Stimulated activated CD4-positive, alpha-beta T cell treated with anti-CD3 and anti-CD28 coated beads, TNF-alpha, amount 100 ng/mL, for 48 hours (primary cell): ENCODE measurements at regions not wholly inside any gene's neighbourhood (a gene's known extent, or its start where the extent isn't known, plus 50 kb on each side); places are given as distances from the start of the nearest gene placed in this dataset.
"Not testable (repeated sequence)": the region's sequence is repeated elsewhere in the genome, so short reads cannot be mapped to it uniquely, and the experiment has no call there.

ENCODE experiments used
- DNase-seq, 3 donors: peaks; one replicate each; pipeline ENCODE4 v3.0.0-alpha.2; 2020; ENCODE audit warnings: low read depth in 3 of 3

DNA sequence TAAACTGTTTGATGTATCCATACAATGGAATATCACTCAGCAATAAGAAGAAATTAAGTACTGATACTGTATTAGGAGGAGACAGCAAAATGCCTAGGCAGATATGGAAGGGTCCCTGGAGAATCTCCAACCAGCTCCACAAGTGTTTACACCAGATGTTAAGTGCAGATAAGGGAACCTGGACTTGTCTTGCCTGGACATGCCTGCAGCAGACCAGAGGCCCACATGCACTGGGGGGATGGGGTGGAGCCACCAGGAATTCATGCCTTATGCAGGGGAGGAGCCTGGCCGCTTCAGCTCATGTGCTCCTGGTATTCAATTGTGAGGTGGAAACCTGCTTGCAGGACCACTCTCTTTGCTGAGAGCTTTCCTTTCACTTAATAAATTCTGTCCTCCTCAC lies 287.6 kb downstream of the LIPI start:
- DNase-seq: not testable (repeated sequence)

DNA sequence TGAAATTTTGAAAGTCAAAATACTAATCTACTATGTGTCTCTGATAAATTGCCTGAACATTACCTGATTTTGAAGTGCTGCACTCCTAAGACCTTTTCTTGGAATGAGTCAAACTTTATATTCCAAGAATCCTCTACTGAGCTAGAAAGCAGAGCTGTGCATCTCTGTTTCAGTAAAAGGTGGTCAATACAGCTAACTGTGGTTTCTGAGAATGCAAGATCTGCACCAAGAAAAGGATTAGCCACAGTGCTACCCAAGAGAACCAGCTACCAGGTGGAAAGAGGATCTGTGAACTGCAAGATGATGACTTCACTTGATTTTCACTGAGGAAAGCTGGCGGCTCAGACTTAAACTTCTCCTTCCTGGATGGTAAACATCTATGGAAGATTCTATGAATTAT lies 289.3 kb downstream of the LIPI start:
- not testable (repeated sequence) for DNase-seq

DNA sequence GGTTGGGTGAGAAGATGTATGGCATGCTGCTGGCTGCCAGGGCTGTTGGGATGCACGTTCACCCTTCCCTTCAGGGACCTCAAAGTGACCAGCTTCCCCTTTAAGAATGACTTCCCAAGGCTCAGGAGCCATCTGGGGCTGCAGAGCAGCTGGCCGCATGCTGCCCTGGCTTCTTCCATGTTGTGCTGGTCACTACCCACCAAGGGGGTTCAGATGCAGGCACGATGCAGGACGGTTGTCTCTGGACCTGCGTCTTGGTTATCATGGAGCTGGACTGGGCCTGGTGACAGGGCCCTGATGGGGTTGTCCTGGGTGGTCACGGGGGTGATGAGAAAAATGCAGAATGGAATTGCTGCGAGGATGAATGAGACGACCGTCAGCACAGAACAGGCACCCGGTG lies 297.8 kb downstream of the POTED start:
- not testable (repeated sequence) for DNase-seq

DNA sequence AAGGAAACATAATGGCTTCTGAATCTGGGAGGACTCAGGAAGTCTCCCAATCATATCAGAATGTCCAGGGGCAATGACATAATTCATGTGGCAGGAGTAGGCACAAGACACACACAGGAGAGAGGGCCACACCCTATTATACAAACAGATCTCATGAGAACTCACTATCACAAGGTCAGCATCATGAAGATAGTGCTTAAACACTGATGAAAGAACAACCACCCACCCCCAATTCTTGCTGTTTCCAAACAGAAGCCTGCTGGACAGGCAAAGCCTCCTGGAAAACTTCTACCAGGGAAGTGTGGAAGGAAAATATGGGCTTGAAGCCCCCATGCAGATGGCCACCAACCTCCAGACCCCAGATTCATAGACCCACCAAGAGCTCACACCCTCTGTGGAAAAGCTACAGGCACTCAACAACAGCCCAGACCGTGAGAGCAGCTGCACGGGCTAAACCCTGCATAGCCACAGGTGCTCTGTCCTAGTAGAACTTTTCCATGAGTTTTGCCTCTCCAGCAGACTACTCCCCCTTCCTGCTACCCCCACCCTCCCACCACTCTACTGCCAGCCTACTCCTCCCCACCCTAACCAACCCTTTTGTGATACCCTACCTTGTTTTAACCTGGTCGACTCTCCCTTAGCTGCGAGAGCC lies 287.1 kb downstream of the POTED start:
- DNase-seq: not testable (repeated sequence)

DNA sequence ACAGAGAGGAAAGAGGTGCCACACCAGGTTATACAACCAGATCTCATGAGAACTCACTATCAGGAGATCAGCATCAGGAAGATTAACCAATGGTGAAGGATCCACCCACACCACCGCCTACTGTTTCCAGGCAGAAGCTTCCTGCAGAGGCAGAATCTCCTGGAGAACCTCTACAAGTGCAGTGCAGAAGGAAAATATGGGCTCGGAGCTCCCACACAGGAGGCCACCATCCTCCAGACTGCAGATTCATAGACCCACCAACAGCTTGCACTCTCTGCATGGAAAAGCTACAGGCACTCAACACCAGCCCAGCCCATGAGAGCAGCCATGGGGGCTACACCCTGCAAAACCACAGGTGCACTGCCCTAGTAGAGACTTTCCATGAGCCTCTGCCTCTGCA lies 284.0 kb downstream of the POTED start:
- not testable (repeated sequence) for DNase-seq

DNA sequence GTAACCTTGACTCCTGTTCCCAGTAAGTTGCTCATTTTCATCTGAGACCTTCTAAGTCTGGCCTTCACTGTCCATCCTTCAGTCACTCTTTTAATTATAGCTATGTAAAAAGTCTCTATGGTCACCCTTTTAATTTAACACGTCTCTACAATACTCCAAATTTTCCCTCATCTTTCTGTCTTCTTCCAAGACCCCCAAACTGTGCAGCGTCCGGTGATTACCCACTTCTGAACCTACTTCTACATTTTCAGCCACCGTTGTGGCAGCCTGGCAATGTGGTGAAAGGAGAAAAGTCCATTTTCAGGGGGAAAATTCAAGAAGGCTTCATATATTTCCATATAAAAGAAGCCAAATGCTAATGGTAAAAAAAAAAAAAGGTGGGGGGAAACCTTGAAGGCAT lies 283.4 kb downstream of the POTED start:
- not testable (repeated sequence) for DNase-seq

DNA sequence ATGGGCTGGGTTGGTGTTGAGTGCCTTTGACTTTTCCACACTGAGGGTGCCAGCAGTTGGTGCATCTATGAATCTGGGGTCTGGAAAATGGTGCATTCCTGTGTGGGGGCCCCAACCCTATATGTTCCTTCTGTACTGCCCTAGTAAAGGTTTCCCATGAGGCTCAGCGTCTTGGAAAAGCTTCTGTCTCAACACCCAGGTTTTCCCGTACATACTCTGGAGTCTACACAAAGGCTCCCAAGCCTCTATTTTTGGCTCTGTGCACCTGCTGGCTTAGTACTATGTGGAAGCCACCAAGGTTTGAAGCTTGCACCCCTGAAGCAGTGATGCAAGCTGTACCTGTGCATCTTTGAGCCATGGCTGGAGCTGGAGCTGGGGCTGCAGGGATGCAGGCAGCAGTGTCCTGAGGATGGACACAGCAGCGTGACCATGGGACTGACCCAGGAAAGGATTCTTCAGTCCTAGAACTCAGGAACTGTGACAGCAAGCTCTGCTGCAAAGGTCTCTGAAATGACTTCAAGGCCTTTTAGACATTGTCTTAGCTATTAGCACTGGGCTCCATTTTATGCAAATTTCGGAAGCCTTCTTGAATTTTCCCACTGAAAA lies 282.7 kb downstream of the POTED start:
- not testable (repeated sequence) for DNase-seq

DNA sequence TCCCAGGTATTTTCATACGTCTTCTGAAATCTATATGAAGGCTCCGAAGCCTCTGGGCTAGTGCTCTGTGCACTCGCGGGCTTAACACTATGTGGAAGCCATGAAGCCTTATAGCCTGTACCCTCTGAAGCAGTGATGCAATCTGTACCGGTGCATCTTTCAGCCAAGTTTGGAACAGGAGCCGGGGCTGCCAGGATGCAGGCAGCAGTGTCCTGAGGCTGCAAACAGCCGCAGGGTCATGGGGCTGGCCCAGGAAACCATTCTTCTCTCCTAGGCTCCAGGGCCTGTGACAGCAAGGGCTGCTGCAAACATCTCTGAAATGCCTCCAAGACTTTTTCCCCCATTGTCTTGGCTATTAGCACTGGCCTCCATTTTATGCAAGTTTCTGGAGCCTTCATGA lies 279.6 kb downstream of the POTED start:
- DNase-seq: not testable (repeated sequence)

DNA sequence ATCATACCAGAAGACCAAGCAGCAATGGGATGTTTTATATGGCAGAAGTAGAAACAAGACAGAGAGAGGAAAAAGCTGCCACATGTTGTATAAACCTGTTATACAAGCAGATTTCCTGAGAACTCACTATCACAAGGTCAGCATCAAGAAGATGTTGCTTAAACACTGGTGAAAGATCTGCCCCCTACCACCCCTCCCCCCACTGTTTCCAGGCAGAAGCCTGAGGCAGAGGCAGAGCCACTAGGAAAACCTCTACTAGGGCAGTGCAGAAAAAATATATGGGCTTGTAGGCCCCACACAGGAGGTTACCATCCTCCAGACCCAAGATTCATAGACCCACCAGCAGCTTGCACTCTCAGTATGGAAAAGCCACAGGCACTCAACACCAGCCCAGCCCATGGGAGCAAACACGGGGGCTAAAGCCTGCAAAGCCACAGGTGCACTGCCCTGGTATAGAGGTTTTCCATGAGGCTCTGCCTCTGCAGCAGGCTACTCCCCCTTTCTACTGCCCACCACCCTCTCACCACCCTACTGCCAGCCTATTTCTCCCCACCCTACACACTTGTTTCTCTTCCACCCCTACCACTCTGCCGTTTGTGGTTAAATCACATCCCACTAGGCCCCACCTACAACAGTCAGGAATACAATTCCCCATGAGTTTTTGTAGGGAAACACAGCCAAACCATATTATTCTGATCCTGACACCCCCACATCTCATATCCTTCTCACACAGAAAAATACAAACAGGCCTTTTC lies 274.2 kb downstream of the POTED start:
- not testable (repeated sequence) for DNase-seq

DNA sequence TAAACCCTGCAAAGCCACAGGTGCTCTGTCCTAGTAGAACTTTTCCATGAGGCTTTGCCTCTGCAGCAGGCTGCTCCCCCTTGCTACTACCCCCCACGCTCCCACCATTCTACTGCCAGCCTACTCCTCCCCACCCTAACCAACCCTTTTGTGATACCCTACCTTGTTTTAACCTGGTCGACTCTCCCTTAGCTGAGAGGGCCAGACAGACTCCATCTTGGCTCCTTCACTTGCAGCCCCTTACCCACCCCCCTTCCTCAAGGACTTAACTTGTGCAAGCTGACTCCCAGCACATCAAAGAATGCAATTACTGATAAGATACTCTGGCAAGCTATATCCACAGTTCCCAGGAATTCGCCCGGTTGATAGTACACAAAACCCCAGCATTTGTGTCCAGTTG lies 267.9 kb downstream of the POTED start:
- DNase-seq: not testable (repeated sequence)

DNA sequence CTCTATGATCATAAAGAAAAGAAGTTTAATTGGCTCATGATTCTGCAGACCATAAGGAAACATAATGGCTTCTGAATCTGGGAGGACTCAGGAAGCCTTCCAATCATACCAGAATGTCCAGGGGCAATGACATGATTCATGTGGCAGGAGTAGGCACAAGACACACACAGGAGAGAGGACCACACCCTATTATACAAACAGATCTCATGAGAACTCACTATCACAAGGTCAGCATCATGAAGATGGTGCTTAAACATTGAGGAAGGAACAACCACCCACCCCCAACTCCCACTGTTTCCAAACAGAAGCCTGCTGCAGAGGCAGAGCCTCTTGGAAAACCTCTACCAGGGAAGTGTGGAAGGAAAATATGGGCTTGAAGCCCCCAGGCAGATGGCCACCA lies 267.4 kb downstream of the POTED start:
- DNase-seq: not testable (repeated sequence)

DNA sequence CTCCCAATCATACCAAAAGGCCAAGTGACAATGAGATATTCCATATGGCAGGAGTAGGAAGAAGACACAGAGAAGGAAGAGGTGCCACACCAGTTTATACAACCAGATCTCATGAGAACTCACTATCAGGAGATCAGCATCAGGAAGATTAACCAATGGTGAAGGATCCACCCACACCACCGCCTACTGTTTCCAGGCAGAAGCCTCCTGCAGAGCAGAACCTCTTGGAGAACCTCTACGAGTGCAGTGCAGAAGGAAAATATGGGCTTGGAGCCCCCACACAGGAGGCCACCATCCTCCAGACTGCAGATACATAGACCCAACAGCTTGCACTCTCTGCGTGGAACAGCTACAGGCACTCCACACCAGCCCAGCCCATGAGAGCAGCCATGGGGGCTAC lies 264.4 kb downstream of the POTED start:
- DNase-seq: not testable (repeated sequence)

DNA sequence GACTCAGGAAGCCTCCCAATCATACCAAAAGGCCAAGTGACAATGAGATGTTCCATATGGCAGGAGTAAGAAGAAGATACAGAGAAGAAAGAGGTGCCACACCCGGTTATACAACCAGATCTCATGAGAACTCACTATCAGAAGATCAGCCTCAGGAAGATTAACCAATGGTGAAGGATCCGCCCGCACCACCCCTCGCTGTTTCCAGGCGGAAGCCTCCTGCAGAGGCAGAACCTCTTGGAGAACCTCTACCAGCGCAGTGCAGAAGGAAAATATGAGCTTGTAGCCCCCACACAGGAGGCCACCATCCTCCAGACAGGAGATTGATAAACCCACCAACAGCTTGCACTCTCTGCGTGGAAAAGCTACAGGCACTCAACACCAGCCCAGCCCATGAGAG lies 245.1 kb downstream of the POTED start:
- DNase-seq: no peak

DNA sequence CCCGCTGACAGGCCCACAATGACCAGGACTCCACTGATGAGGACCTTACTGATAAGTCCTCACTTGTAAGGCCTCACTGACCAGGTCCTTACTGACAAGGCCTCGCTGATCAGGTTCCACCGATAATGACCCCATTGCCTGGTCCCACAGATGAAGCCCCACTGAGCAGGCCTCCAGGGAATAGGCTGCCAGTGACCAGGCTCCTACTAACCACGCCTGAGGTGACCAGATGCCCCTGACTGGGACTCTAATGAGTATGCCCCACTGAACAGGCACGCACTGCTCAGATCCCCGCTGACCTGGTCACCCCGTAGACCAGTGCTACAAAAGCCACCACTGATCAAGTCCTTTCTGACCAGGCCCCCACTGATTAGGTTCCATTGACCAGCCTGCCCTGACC lies 241.2 kb downstream of the POTED start:
- not testable (repeated sequence) for DNase-seq

DNA sequence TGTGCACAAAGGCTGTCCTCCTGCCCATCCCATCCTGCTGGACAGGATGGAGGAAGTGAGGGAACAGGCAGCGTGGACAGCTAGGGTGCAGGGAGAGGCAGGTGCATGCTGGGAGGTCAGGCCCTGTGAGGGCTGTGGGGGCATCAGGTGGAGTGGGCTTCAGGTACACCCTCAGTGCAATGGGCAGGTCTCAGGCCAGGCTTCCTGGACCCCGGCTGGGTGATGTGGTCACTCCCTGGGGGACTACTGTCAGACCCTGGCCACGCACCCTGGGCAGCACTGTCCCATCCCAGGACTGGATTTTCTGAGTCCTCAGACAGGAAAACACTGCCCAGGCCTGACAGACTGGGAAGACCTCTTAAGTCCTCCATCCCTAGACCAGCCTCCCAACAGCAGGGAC lies 239.9 kb downstream of the POTED start:
- not testable (repeated sequence) for DNase-seq

DNA sequence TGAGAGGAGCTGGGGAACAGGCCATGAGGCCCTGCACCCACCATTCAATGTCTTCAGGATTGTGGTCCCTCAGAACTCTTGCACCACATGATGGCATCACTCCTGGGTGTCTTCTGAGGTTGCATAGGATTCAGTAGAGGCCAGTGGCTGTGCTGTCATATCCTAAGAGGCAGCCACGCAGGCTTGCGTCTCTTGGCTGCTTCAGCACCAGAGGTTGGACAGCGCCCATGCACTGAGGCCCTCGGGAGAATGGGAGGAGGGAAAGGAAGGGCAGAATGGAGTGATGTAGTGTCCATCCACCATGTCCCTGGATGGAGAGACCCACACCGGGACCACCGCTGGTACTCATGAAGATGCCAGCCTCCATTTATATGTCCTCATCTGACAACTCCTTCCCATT lies 237.1 kb downstream of the POTED start:
- DNase-seq: not testable (repeated sequence)

DNA sequence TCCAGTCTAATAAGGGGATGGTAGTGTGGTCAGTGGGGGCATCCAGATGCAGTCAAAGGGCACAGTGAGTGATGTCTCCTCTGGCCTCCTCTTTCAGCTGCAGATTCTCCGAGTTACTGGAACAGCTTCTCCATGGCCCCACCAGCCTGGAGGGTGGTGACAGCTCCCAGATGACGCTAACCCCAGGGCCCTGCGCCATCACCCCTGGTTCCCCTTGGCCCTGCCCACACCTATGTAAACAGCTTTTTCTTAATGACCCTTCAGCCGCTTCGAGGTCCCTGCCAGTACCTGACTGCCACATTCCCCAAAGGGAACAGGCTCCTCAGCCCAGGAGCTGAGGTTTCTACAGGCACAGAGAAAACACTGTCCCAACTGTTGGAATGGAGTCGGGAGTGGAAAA lies 235.0 kb downstream of the POTED start:
- not testable (repeated sequence) for DNase-seq

DNA sequence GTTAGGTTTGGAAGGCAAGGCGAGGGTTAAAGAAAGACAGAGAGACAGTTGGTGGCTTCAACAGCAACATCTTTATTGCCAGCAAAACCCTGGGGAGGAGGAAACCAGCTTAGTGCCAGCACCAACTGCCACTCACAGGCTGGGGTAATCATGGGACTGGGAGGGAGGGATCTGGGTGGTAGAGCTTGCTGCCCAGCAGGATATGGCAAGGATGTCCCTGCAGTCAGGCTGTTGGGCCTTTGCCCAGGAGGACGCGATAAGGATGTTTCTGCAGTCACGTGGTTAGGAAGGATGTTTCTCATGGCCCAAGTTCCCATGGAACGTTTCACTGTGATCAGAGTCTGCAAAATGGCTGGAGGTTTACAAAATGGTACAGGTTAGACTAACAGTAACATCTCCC lies 233.5 kb downstream of the POTED start:
- DNase-seq: not testable (repeated sequence)

DNA sequence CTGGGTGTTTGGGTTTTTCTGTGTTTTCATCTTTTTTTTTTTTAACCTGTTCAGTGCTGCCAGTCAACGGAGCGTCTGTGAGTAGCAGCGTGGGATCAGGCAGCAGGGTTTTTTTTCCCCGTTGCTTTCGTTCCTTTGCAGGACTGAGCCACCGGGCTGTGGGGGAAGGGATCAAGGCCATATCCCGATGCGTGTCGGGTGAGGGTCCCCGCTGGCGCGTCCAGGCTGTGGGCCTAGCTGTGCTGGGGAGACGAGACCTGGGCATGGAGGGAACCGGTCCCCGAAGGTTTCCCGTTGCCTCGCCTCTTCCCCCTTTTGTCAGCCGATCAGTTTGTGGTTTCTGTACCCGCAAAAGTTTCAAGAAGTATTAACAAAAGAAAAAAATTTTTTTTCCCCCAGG lies 218.1 kb downstream of the POTED start:
- not testable (repeated sequence) for DNase-seq

DNA sequence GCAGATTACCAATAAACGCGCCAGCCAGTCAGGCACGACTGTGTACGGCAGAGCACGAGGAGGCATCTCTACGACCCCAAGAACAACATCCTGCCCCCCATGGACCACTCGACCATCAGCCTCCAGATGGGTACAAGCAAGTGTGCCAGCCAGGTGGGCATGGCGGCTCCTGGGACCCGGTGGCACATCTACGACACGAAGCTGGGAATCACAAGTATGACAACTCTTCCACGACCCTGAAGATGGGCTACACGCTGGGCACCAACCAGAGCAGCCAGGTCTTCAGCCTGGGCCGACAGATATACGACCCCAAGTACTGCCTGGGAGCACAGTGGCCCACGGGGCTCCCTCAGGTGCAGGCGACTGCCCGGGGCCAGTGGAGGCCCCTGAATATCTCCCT lies 217.6 kb downstream of the POTED start:
- no peak for DNase-seq

DNA sequence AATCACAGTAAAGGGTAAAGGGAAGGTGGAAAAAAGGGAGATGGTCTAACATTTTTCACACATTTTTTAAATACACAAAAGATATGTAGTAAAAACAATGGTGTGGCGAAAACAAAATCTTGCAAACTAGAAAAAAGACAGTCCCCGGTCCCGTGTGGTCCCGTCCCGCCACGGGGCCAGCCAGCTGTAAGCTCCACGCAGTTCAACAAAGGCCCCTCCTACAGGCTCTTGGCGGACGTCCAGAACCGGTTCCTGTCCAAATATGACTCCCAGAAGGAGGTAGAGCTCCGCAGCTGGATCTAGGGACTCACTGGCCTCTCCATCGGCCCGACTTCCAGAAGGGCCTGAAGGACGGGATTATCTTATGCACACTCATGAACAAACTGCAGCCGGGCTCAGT lies 216.9 kb downstream of the POTED start:
- not testable (repeated sequence) for DNase-seq

DNA sequence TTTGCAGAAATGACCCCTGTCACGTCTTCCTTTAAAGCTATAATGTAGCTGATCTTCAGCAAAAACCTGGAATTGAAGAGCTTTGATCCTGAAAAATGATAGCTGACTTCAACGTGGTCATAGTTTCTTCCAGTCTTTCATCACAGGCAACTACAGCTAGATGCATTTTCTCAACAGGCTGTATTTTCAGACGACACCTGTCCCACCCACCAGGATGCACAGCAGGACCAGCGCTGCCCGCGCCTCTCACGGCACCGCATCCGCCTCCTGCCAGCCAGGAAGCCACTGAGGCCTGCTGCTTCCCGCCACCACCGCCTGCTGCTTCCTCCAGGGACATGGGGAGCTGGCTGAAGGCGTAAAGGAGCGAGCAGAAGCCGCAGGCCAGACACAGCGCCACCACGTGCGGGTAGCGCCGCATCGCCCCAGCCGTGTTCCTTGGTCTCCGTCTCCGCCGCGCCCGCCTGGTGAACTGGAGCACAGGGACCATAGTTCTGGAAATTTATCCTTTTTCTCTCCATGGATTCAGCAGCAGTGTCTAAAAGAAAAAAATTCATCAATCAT lies 215.7 kb downstream of the POTED start:
- not testable (repeated sequence) for DNase-seq

DNA sequence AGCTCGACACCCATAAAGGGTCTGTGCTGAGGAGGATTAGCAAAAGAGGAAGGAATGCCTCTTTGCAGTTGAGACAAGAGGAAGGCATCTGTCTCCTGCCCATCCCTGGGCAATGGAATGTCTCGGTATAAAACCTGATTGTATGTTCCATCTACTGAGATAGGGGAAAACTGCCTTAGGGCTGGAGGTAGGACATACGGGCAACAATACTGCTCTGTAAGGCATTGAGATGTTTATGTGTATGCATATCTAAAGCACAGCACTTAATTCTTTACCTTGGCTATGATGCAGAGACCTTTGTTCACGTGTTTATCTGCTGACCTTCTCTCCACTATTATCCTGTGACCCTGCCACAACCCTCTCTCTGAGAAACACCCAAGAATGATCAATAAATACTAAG lies 210.7 kb downstream of the POTED start:
- DNase-seq: not testable (repeated sequence)
